Right lobe of liver (tissue), 6 donors: ENCODE measurements at regions not wholly inside any gene's neighbourhood (a gene's known extent, or its start where the extent isn't known, plus 50 kb on each side); places are given as distances from the start of the nearest gene placed in this dataset.

Experiments used
- ATAC-seq, 4 donors: fragments of 200-7000 bp; cut with Tn5 transposase; one replicate each; pipeline ENCODE4 v1.9.1; 2020; ENCODE audit warnings: mild to moderate bottlenecking in 4 of 4, moderate library complexity in 4 of 4
- DNase-seq, 3 donors: peaks; one replicate each; pipeline ENCODE4 v3.0.0-alpha.2; 2020
- H3K27ac ChIP-seq, 3 donors: fragments of 200-600 bp; one replicate each; pipeline ENCODE4 v1.8.0; 2022
- H3K27me3 ChIP-seq, 2 donors: fragments of 200-600 bp; one replicate each; pipeline ENCODE4 v1.8.0; 2022
- H3K36me3 ChIP-seq, 4 donors: fragments of 200-600 bp; sonication (generic) in 1 of 4; one replicate each; pipeline versions ENCODE4 v1.5.1 to v1.8.0; 2017 to 2022; ENCODE audit warnings: control low read depth in 1 of 4
- H3K4me1 ChIP-seq, 4 donors: fragments of 200-600 bp; sonication (generic) in 1 of 4; one replicate each; pipeline versions ENCODE4 v1.5.1 to v1.8.0; 2017 to 2022; ENCODE audit warnings: control low read depth in 1 of 4
- H3K4me3 ChIP-seq, 3 donors: fragments of 200-600 bp; one replicate each; pipeline ENCODE4 v1.8.0; 2022
- H3K9me3 ChIP-seq, 4 donors: fragments of 200-600 bp; sonication (generic) in 1 of 4; one replicate each; pipeline versions ENCODE4 v1.5.1 to v1.8.0; 2017 to 2022; ENCODE audit warnings: control low read depth in 1 of 4
- POLR2A ChIP-seq: fragments of 450-650 bp; IDR thresholded peaks from one replicate; pipeline ENCODE4 v1.6.1; 2017; ENCODE audit warnings: antibody characterized with exemption, mild to moderate bottlenecking
- WGBS: methylation state at CpG from one replicate; pipeline ENCODE4 v1.1.6; 2018; ENCODE audit warnings: low coverage, low lambda C conversion rate; ENCODE audit not compliant: insufficient coverage; ENCODE audit errors: missing lambda C conversion rate; 5-methylcytosine and 5-hydroxymethylcytosine counted together
- intact Hi-C, 2 donors: fragments of 100-400 bp; cut with DNase I; formaldehyde crosslinking; loops; one replicate each; pipeline versions ENCODE4 v1.11.2 to v1.14.1; 2022
- TF ChIP-seq, protein P1 (sequence below), 4 donors: fragments of 200-600 bp in 3 of 4; fragments of 450-650 bp in 1 of 4; IDR thresholded peaks; one replicate each; pipeline versions ENCODE4 v1.5.1 to v1.8.0; 2016 to 2022; ENCODE audit warnings: antibody characterized with exemption in 4 of 4, mild to moderate bottlenecking in 2 of 4
- donor health status: DM: no; HTN: yes; CAD: no.
- donor health status: DM: no; HTN: no; CAD: no.
- donor health status: DM: no; HTN: no; CAD: no.
- donor health status: DM: no; HTN: yes; CAD: no.
- donor health status: DM: no; HTN: yes; CAD: no.

DNA sequence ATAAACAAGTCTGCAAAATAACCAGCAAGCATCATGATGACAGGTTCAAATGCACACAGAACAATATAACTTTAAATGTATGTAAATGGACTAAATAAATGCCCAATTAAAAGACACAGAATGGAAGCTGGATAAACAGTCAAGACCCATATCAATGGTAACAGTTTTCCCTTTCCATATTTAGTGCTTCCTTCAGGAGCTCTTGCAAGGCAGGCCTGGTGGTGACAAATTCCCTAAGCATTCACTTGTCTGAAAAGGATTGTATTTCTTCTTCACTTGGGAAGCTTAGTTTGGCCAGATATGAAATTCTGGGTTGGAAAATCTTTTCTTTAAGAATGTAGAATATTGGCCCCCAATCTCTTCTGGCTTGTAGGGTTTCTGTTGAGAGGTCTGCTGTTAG is 120.2 kb upstream of the RASA1 start:
- DNase-seq: no peak
- intact Hi-C loops: no loop called here
- Histone ChIP-seq H3K4me3 (no peak overlapping the region), H3K9me3 (no peaks in the 10 kb centered on the region), H3K4me1 (no peaks in the 10 kb centered on the region), H3K27ac (no peak overlapping the region), H3K27me3 (no peaks in the 10 kb centered on the region), H3K36me3 (no peaks in the 10 kb centered on the region)
- no peak for TF ChIP-seq POLR2A
- TF ChIP-seq, protein P1, sequence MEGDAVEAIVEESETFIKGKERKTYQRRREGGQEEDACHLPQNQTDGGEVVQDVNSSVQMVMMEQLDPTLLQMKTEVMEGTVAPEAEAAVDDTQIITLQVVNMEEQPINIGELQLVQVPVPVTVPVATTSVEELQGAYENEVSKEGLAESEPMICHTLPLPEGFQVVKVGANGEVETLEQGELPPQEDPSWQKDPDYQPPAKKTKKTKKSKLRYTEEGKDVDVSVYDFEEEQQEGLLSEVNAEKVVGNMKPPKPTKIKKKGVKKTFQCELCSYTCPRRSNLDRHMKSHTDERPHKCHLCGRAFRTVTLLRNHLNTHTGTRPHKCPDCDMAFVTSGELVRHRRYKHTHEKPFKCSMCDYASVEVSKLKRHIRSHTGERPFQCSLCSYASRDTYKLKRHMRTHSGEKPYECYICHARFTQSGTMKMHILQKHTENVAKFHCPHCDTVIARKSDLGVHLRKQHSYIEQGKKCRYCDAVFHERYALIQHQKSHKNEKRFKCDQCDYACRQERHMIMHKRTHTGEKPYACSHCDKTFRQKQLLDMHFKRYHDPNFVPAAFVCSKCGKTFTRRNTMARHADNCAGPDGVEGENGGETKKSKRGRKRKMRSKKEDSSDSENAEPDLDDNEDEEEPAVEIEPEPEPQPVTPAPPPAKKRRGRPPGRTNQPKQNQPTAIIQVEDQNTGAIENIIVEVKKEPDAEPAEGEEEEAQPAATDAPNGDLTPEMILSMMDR (IDR thresholded peaks at IDR 0.05): no peak
- no peak for ATAC-seq

DNA sequence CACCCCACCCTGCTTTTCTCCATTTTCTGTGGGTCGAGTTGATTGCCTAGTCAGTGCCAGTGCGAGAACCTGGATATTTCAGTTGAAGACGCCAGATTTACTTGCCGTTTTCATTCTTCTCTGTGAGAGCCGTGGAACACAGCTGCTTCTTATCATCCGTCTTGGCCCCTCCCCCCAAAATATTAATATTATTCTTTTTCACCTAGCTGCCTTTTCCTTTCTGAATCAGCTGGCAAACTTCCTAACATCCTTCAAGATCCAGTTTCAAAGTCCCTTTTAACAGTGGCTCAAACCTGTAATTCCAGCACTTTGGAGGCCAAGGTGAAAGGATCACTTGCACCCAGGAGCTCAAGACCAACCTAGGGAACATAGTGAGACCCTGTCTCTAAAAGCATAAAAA is 117.1 kb upstream of the RASA1 start:
- no peaks in the 10 kb centered on the region for H3K9me3 ChIP-seq
- H3K27me3 ChIP-seq: no peaks in the 10 kb centered on the region
- intact Hi-C loops: no loop called here
- no peak overlapping the region for H3K27ac ChIP-seq
- H3K36me3 ChIP-seq: no peaks in the 10 kb centered on the region
- 51% methylated on average over 5 of the region's 6 CpGs for WGBS
- no peak overlapping the region for H3K4me3 ChIP-seq
- TF ChIP-seq, protein P1 (IDR thresholded peaks at IDR 0.05): no peak
- no peak for TF ChIP-seq POLR2A
- no peak for DNase-seq
- H3K4me1 ChIP-seq: no peaks in the 10 kb centered on the region
- ATAC-seq: no peak

DNA sequence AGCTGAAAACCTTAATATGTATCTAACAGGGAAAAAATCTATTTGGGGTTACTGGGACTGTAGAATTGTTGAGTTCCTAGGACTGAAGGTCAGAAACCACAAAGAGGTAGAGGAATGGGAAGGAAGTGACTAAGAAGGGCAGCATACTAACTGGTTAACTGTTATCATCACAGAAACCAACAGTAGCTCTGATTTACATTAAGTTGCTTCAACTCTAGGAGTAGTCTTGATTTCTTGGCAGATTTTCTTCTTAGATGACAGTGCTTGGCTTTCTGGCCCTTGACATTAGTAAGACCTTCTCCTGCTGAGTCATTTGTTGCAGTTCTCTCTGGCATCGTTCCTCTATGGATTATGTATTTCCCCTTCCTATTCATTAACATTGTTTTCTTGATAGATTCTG is 116.1 kb upstream of the RASA1 start:
- no peaks in the 10 kb centered on the region for H3K27me3 ChIP-seq
- 38% methylated on average over 1 of the region's 1 CpG for WGBS
- H3K27ac ChIP-seq: no peak overlapping the region
- TF ChIP-seq, protein P1 (IDR thresholded peaks at IDR 0.05): no peak
- no peak for TF ChIP-seq POLR2A
- no peaks in the 10 kb centered on the region for H3K36me3 ChIP-seq
- H3K9me3 ChIP-seq: no peaks in the 10 kb centered on the region
- peak in 1 of 4 donors; percentile 38 for ATAC-seq
- no peaks in the 10 kb centered on the region for H3K4me1 ChIP-seq
- intact Hi-C loops: no loop called here
- no peak for DNase-seq
- H3K4me3 ChIP-seq: no peak overlapping the region

DNA sequence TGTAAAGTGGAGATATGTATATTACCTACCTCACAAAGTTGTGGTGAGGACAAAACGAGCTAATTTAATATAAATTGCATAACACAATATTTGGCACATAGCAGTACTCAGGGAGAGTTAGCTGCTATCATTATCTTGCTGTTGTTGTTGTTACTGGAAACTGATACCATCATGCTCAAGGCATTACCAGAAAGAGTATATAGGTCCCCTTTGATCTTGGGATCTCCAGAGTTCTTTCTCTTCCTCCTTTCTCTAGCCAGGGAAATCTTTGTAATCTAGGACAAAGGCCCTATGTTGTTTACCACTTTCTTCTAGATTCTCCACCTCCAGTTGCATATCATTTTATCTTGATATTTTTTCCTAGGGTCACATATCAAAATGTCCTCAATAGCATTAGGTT is 114.8 kb upstream of the RASA1 start:
- intact Hi-C loops: no loop called here
- no peaks in the 10 kb centered on the region for H3K36me3 ChIP-seq
- no peaks in the 10 kb centered on the region for H3K4me1 ChIP-seq
- TF ChIP-seq POLR2A: no peak
- TF ChIP-seq, protein P1 (IDR thresholded peaks at IDR 0.05): no peak
- no peak overlapping the region for H3K4me3 ChIP-seq
- DNase-seq (no peak), ATAC-seq (no peak)
- WGBS: 7% methylated on average over 1 of the region's 1 CpG
- H3K9me3 ChIP-seq: no peaks in the 10 kb centered on the region
- H3K27ac ChIP-seq: no peak overlapping the region
- H3K27me3 ChIP-seq: no peaks in the 10 kb centered on the region

DNA sequence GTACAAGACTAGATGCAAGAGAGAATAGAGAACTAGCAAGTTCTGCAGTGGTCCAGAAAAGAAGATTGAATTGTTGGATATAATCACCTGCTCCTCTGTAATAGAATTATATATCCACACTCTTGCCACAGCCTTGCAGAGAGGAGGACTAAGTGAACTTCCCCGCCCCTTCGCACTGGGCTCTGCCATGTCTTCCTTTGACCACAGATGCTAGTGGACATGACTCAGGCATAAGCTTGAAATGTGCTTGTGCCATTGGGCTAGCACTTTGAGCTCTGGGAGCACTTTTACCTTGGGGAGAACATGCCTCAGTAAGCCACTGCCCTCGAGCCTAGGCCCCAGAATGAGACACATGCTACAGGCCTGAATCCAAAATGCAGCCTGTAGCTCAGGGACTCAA is 113.5 kb upstream of the RASA1 start:
- ATAC-seq: no peak

More for the DNA sequence above, 113.5 kb upstream of the RASA1 start:
- TF ChIP-seq, protein P1 (IDR thresholded peaks at IDR 0.05): no peak
- no peak for TF ChIP-seq POLR2A
- Histone ChIP-seq H3K36me3 (no peaks in the 10 kb centered on the region), H3K4me3 (no peak overlapping the region), H3K4me1 (no peaks in the 10 kb centered on the region), H3K27me3 (no peaks in the 10 kb centered on the region), H3K9me3 (no peaks in the 10 kb centered on the region), H3K27ac (no peak overlapping the region)
- DNase-seq: no peak
- WGBS: 100% methylated on average over 2 of the region's 3 CpGs
- intact Hi-C loops: no loop called here
